HCT116 (cell line): ENCODE measurements at regions not wholly inside any gene's neighbourhood (a gene's known extent, or its start where the extent isn't known, plus 50 kb on each side); places are given as distances from the start of the nearest gene placed in this dataset.

ENCODE experiments used
- ATAC-seq: fragments of 200-7000 bp; cut with Tn5 transposase; 2 replicates; pipeline ENCODE4 v1.9.1; 2020; ENCODE audit warnings: mild to moderate bottlenecking, moderate library complexity
- BruUV-seq: library from RNA; stranded (reverse); fragments of 400-500 nt; replicated peaks from 2 replicates; lab custom pipeline; 2021; lab: Mats Ljungman, UMichigan
- CTCF ChIA-PET: fragments of 300-600 bp; sonication (Branson Sonifier 250); formaldehyde crosslinking; loops from one replicate; lab custom pipeline; 2021; ENCODE audit warnings: antibody characterized with exemption; lab: Charles Lee
- POLR2A ChIA-PET: fragments of 300-600, 350-600 bp; sonication (Branson Sonifier 250); formaldehyde crosslinking; loops from one replicate; lab custom pipeline; 2021; ENCODE audit warnings: antibody characterized with exemption; lab: Charles Lee
- RAD21 ChIA-PET, 2 experiments: fragments of 300-600 bp; sonication (Branson Sonifier 250); formaldehyde crosslinking; loops; one replicate each; lab custom pipeline; 2023; ENCODE audit warnings: low total read pairs in 2 of 2; ENCODE audit not compliant: uncharacterized antibody in 2 of 2, unreplicated experiment in 2 of 2, low non-redundant PET in 1 of 2; lab: Charles Lee
- DNase-seq: peaks from one replicate; pipeline ENCODE4 v3.0.0-alpha.2; 2010; ENCODE audit warnings: low read depth, low spot score
- H2AFZ ChIP-seq: fragments of 200-600 bp; shearing (Covaris generic), sonication (generic); 2 replicates; pipeline ENCODE4 v1.6.1; 2017; ENCODE audit warnings: low read depth, mixed run types, mixed read lengths, antibody characterized with exemption, low read length; ENCODE audit not compliant: poor library complexity, severe bottlenecking
- H3K27ac ChIP-seq: 2 replicates; pipeline ENCODE4 v1.5.1; 2012; ENCODE audit warnings: low read depth, low read length
- H3K27me3 ChIP-seq: fragments of 200-600 bp; sonication (generic); 2 replicates; pipeline ENCODE4 v1.6.1; 2016; ENCODE audit warnings: mixed run types, low read length, mixed read lengths; ENCODE audit not compliant: insufficient read depth
- H3K36me3 ChIP-seq, 2 experiments: fragments of 200-500 bp in 1 of 2; fragments of 200-600 bp in 1 of 2; sonication (Bioruptor generic) in 1 of 2; sonication (generic) in 1 of 2; 2 replicates each; pipeline versions ENCODE4 v1.5.1 to v1.6.1; 2014 to 2016; ENCODE audit warnings: low read length in 2 of 2, inconsistent platforms in 1 of 2, mixed read lengths in 1 of 2, mixed run types in 1 of 2; ENCODE audit not compliant: insufficient read depth in 2 of 2, control insufficient read depth in 1 of 2
- H3K4me1 ChIP-seq, 2 experiments: fragments of 200-600 bp in 1 of 2; sonication (generic) in 1 of 2; 2 replicates each; pipeline versions ENCODE4 v1.5.1 to v1.6.1; 2012 to 2017; ENCODE audit warnings: low read length in 2 of 2, inconsistent platforms in 1 of 2, mild to moderate bottlenecking in 1 of 2, mixed read lengths in 1 of 2, mixed run types in 1 of 2, moderate library complexity in 1 of 2; ENCODE audit not compliant: insufficient read depth in 2 of 2, control insufficient read depth in 1 of 2
- H3K4me2 ChIP-seq: fragments of 200-600 bp; sonication (generic); 2 replicates; pipeline ENCODE4 v1.6.1; 2017; ENCODE audit warnings: mixed run types, low read length, mixed read lengths
- H3K4me3 ChIP-seq, 2 experiments: fragments of 200-600 bp in 1 of 2; sonication (generic) in 1 of 2; replicated peaks in 1 of 2; 2 replicates each; pipeline ENCODE4 v1.5.1; 2011 to 2016; ENCODE audit warnings: low read length in 2 of 2, control low read depth in 1 of 2, low read depth in 1 of 2, mild to moderate bottlenecking in 1 of 2, mixed read lengths in 1 of 2, mixed run types in 1 of 2
- H3K79me2 ChIP-seq: fragments of 200-600 bp; sonication (generic); 2 replicates; pipeline ENCODE4 v1.6.1; 2017; ENCODE audit warnings: mild to moderate bottlenecking, mixed run types, low read length, moderate library complexity, mixed read lengths; ENCODE audit not compliant: insufficient read depth
- H3K9ac ChIP-seq: fragments of 200-600 bp; sonication (generic); 2 replicates; pipeline ENCODE4 v1.6.1; 2016; ENCODE audit warnings: low read length, mixed read lengths
- H3K9me2 ChIP-seq: fragments of 200-600 bp; sonication (generic), shearing (Covaris generic); 2 replicates; pipeline ENCODE4 v1.6.1; 2017; ENCODE audit warnings: mixed run types, mild to moderate bottlenecking, moderate library complexity; ENCODE audit not compliant: insufficient read depth
- H3K9me3 ChIP-seq, 2 experiments: fragments of 200-500 bp in 1 of 2; fragments of 200-600 bp in 1 of 2; sonication (Bioruptor generic) in 1 of 2; sonication (generic) in 1 of 2; 2 replicates each; pipeline ENCODE4 v1.6.1; 2014 to 2017; ENCODE audit warnings: low read length in 2 of 2, mixed read lengths in 2 of 2, inconsistent platforms in 1 of 2, low read depth in 1 of 2, mild to moderate bottlenecking in 1 of 2, mixed run types in 1 of 2, moderate library complexity in 1 of 2; ENCODE audit not compliant: control insufficient read depth in 1 of 2, insufficient read depth in 1 of 2
- H4K20me1 ChIP-seq: fragments of 200-600 bp; sonication (generic), shearing (Covaris generic); 2 replicates; pipeline ENCODE4 v1.6.1; 2017; ENCODE audit warnings: mixed run types, mild to moderate bottlenecking, moderate library complexity; ENCODE audit not compliant: insufficient read depth
- CEBPB ChIP-seq: IDR thresholded peaks from 2 replicates; pipeline ENCODE4 v1.6.1; 2012; ENCODE audit warnings: low read depth
- EGR1 ChIP-seq: IDR thresholded peaks from 2 replicates; pipeline ENCODE4 v1.6.1; 2012; ENCODE audit warnings: low read depth
- ELF1 ChIP-seq: IDR thresholded peaks from 2 replicates; pipeline ENCODE4 v1.6.1; 2012; ENCODE audit warnings: low read depth, borderline replicate concordance
- FOSL1 ChIP-seq: IDR thresholded peaks from 2 replicates; pipeline ENCODE4 v1.6.1; 2012; ENCODE audit warnings: low read depth
- POLR2AphosphoS5 ChIP-seq: IDR thresholded peaks from 2 replicates; pipeline ENCODE4 v1.6.1; 2011; ENCODE audit warnings: mild to moderate bottlenecking, low read depth, low read length, moderate library complexity
- RAD21 ChIP-seq: IDR thresholded peaks from 2 replicates; pipeline ENCODE4 v1.6.1; 2012; ENCODE audit warnings: low read depth, mild to moderate bottlenecking
- SP1 ChIP-seq: IDR thresholded peaks from 2 replicates; pipeline ENCODE4 v1.6.1; 2012; ENCODE audit warnings: low read depth
- YY1 ChIP-seq: IDR thresholded peaks from 2 replicates; pipeline ENCODE4 v1.6.1; 2011; ENCODE audit warnings: low read length, low read depth, moderate library complexity, mild to moderate bottlenecking; ENCODE audit not compliant: insufficient replicate concordance; ENCODE audit errors: extremely low read depth
- ZNF274 ChIP-seq: fragments of 200-500 bp; sonication (Bioruptor generic); IDR thresholded peaks from 2 replicates; pipeline ENCODE4 v1.6.1; 2014; ENCODE audit warnings: mild to moderate bottlenecking, low read depth, low read length, inconsistent platforms
- intact Hi-C: fragments of 100-400 bp; cut with micrococcal nuclease; formaldehyde crosslinking; loops from 2 replicates; pipeline ENCODE4 v1.10.0; 2022
- TF ChIP-seq, protein P1 (sequence below): IDR thresholded peaks from 2 replicates; pipeline ENCODE4 v1.6.1; 2012
- TF ChIP-seq, protein P2 (sequence below): IDR thresholded peaks from 2 replicates; pipeline ENCODE4 v1.6.1; 2011; ENCODE audit warnings: mild to moderate bottlenecking, low read length, moderate library complexity; ENCODE audit not compliant: insufficient replicate concordance; ENCODE audit errors: extremely low read depth
- TF ChIP-seq, protein P3 (sequence below), 3 experiments: fragments of 200-600 bp in 1 of 3; sonication (generic) in 1 of 3; IDR thresholded peaks in 2 of 3; conservative IDR thresholded peaks in 1 of 3; 2 replicates each; pipeline ENCODE4 v1.5.1; 2012 to 2017; ENCODE audit warnings: low read depth in 2 of 3, low read length in 2 of 3, antibody characterized with exemption in 1 of 3, borderline replicate concordance in 1 of 3, control low read depth in 1 of 3, mild to moderate bottlenecking in 1 of 3, mixed read lengths in 1 of 3, mixed run types in 1 of 3, moderate library complexity in 1 of 3; ENCODE audit not compliant: insufficient read depth in 1 of 3
- TF ChIP-seq, protein P4 (sequence below): IDR thresholded peaks from 2 replicates; pipeline ENCODE4 v1.6.1; 2012; ENCODE audit warnings: low read depth

DNA sequence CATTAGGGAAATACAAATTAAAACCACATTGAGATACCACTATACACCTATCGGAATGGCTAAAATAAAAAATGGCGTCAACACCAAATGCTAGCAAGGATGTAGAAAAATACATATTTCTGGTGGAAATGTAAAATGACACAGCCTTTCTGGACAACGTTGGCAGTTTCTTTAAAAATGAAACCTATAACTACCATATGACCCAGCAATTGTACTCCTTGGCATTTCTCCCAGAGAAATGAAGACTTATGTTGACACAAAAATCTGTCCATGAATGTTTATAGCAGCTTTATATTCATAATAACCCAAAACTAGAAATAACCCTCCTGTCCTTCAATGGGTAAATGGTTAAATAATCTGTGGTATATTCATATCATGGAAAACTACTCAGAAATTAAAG is 188.7 kb upstream of the RAD23B start:
- H3K4me3 ChIP-seq = no peak overlapping the region
- H2AFZ ChIP-seq = no peak overlapping the region
- TF ChIP-seq SP1 (no peak), YY1 (no peak)
- BruUV-seq = no TSS peak
- no peaks in the 10 kb centered on the region for H4K20me1 ChIP-seq
- H3K4me1 ChIP-seq = no peaks in the 10 kb centered on the region
- H3K4me2 ChIP-seq = no peak overlapping the region
- POLR2A ChIA-PET = no interaction called here
- RAD21 ChIA-PET = no interaction called here
- CTCF ChIA-PET = no interaction called here
- no peak for ATAC-seq
- no peaks in the 10 kb centered on the region for H3K27me3 ChIP-seq
- no peaks in the 10 kb centered on the region for H3K9me2 ChIP-seq
- intact Hi-C loops = no loop called here
- no peaks in the 10 kb centered on the region for H3K79me2 ChIP-seq
- no peak overlapping the region for H3K9ac ChIP-seq
- H3K9me3 ChIP-seq = no peaks in the 10 kb centered on the region
- DNase-seq = no peak
- no peak overlapping the region for H3K27ac ChIP-seq
- H3K36me3 ChIP-seq = no peaks in the 10 kb centered on the region

DNA sequence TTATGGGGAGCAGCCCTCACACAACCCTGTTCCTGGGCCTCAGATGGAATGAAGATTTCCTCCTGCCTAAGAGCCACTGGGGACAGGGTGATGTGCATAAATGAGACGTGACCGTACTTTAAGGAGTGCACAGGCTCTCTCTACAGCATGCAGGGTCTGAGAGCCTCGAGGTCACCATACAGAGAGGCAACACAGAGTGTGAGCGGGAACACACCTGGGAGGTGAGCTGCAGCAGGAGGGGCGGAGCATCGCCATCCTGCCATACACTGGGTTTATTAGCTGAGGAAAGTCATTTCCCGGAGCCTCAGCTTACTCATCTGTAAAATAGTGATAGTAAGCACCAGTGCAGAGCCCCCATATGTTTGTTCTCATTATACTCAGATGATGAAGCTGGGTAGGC is 182.5 kb upstream of the RAD23B start:
- H3K36me3 ChIP-seq = no peaks in the 10 kb centered on the region
- no peak overlapping the region for H3K4me3 ChIP-seq
- DNase-seq = no peak
- no peak overlapping the region for H2AFZ ChIP-seq
- POLR2A ChIA-PET = no interaction called here
- no peaks in the 10 kb centered on the region for H3K9me3 ChIP-seq
- intact Hi-C loops = no loop called here
- no peak overlapping the region for H3K27ac ChIP-seq
- H3K9ac ChIP-seq = no peak overlapping the region
- no peaks in the 10 kb centered on the region for H3K79me2 ChIP-seq
- no peak for ATAC-seq
- H3K9me2 ChIP-seq = no peaks in the 10 kb centered on the region
- CTCF ChIA-PET = no interaction called here
- no peaks in the 10 kb centered on the region; the same call in 1 of the 2 replicates for H3K27me3 ChIP-seq
- H4K20me1 ChIP-seq = no peaks in the 10 kb centered on the region
- no TSS peak for BruUV-seq
- no peak overlapping the region for H3K4me2 ChIP-seq
- RAD21 ChIA-PET = no interaction called here
- H3K4me1 ChIP-seq = no peaks in the 10 kb centered on the region
- TF ChIP-seq EGR1 = no peak
- TF ChIP-seq, protein P1, sequence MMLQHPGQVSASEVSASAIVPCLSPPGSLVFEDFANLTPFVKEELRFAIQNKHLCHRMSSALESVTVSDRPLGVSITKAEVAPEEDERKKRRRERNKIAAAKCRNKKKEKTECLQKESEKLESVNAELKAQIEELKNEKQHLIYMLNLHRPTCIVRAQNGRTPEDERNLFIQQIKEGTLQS = no peak
- no peak for TF ChIP-seq CEBPB
- TF ChIP-seq, protein P2, sequence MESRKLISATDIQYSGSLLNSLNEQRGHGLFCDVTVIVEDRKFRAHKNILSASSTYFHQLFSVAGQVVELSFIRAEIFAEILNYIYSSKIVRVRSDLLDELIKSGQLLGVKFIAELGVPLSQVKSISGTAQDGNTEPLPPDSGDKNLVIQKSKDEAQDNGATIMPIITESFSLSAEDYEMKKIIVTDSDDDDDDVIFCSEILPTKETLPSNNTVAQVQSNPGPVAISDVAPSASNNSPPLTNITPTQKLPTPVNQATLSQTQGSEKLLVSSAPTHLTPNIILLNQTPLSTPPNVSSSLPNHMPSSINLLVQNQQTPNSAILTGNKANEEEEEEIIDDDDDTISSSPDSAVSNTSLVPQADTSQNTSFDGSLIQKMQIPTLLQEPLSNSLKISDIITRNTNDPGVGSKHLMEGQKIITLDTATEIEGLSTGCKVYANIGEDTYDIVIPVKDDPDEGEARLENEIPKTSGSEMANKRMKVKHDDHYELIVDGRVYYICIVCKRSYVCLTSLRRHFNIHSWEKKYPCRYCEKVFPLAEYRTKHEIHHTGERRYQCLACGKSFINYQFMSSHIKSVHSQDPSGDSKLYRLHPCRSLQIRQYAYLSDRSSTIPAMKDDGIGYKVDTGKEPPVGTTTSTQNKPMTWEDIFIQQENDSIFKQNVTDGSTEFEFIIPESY = no peak
- no peak for TF ChIP-seq FOSL1
- TF ChIP-seq ZNF274 = no peak
- TF ChIP-seq, protein P3, sequence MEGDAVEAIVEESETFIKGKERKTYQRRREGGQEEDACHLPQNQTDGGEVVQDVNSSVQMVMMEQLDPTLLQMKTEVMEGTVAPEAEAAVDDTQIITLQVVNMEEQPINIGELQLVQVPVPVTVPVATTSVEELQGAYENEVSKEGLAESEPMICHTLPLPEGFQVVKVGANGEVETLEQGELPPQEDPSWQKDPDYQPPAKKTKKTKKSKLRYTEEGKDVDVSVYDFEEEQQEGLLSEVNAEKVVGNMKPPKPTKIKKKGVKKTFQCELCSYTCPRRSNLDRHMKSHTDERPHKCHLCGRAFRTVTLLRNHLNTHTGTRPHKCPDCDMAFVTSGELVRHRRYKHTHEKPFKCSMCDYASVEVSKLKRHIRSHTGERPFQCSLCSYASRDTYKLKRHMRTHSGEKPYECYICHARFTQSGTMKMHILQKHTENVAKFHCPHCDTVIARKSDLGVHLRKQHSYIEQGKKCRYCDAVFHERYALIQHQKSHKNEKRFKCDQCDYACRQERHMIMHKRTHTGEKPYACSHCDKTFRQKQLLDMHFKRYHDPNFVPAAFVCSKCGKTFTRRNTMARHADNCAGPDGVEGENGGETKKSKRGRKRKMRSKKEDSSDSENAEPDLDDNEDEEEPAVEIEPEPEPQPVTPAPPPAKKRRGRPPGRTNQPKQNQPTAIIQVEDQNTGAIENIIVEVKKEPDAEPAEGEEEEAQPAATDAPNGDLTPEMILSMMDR (IDR thresholded peaks at IDR 0.05 in 2 of 3, conservative IDR thresholded peaks at IDR 0.05 in 1 of 3; ENCODE audit: borderline replicate concordance in 1 of 3, insufficient read depth in 1 of 3, low read depth in 2 of 3, low read length in 2 of 3) = no peak
- no peak for TF ChIP-seq RAD21
- TF ChIP-seq SP1 = no peak
- TF ChIP-seq, protein P4, sequence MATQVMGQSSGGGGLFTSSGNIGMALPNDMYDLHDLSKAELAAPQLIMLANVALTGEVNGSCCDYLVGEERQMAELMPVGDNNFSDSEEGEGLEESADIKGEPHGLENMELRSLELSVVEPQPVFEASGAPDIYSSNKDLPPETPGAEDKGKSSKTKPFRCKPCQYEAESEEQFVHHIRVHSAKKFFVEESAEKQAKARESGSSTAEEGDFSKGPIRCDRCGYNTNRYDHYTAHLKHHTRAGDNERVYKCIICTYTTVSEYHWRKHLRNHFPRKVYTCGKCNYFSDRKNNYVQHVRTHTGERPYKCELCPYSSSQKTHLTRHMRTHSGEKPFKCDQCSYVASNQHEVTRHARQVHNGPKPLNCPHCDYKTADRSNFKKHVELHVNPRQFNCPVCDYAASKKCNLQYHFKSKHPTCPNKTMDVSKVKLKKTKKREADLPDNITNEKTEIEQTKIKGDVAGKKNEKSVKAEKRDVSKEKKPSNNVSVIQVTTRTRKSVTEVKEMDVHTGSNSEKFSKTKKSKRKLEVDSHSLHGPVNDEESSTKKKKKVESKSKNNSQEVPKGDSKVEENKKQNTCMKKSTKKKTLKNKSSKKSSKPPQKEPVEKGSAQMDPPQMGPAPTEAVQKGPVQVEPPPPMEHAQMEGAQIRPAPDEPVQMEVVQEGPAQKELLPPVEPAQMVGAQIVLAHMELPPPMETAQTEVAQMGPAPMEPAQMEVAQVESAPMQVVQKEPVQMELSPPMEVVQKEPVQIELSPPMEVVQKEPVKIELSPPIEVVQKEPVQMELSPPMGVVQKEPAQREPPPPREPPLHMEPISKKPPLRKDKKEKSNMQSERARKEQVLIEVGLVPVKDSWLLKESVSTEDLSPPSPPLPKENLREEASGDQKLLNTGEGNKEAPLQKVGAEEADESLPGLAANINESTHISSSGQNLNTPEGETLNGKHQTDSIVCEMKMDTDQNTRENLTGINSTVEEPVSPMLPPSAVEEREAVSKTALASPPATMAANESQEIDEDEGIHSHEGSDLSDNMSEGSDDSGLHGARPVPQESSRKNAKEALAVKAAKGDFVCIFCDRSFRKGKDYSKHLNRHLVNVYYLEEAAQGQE = no peak
- no peak for TF ChIP-seq POLR2AphosphoS5
- no peak for TF ChIP-seq ELF1
